Keratinocyte (primary cell): ENCODE measurements at regions not wholly inside any gene's neighbourhood (a gene's known extent, or its start where the extent isn't known, plus 50 kb on each side); places are given as distances from the start of the nearest gene placed in this dataset.

Experiments used
- DNase-seq: peaks from one replicate; pipeline ENCODE4 v3.0.0-alpha.2; 2011; ENCODE audit warnings: low read depth, missing footprints, low spot score
- FAIRE-seq: peaks from 2 replicates; lab custom pipeline; 2011; peaks lifted over from hg19 to GRCh38; lab: Jason Lieb, UNC
- H2AFZ ChIP-seq: 2 replicates; pipeline ENCODE4 v1.6.0; 2012; ENCODE audit warnings: low read length, control low read depth, inconsistent platforms; ENCODE audit not compliant: control insufficient read depth
- H3K27ac ChIP-seq: 2 replicates; pipeline ENCODE4 v1.5.1; 2011; ENCODE audit warnings: low read length; ENCODE audit not compliant: control insufficient read depth, insufficient read depth
- H3K27me3 ChIP-seq: 3 replicates; pipeline ENCODE4 v1.6.0; 2011; ENCODE audit warnings: low read length; ENCODE audit not compliant: control insufficient read depth, insufficient read depth; ENCODE audit errors: extremely low read depth
- H3K36me3 ChIP-seq, 2 experiments: 2 replicates in 1 of 2; 3 replicates in 1 of 2; pipeline ENCODE4 v1.5.1; 2011; ENCODE audit warnings: low read length in 2 of 2, mild to moderate bottlenecking in 1 of 2; ENCODE audit not compliant: control insufficient read depth in 2 of 2, insufficient read depth in 2 of 2; ENCODE audit errors: extremely low read depth in 1 of 2
- H3K4me1 ChIP-seq: 3 replicates; pipeline ENCODE4 v1.5.1; 2011; ENCODE audit warnings: low read length; ENCODE audit not compliant: control insufficient read depth, insufficient read depth; ENCODE audit errors: extremely low read depth
- H3K4me2 ChIP-seq: 3 replicates; pipeline ENCODE4 v1.6.0; 2011; ENCODE audit warnings: low read depth, low read length; ENCODE audit not compliant: control insufficient read depth, insufficient read depth; ENCODE audit errors: extremely low read depth
- H3K4me3 ChIP-seq, 3 experiments: fragments of 200-600 bp in 1 of 3; sonication (generic) in 1 of 3; 2 replicates in 2 of 3; 3 replicates in 1 of 3; pipeline ENCODE4 v1.5.1; 2011 to 2016; ENCODE audit warnings: low read length in 3 of 3, mild to moderate bottlenecking in 3 of 3, control low read depth in 2 of 3, inconsistent platforms in 1 of 3, low read depth in 1 of 3, mixed read lengths in 1 of 3, mixed run types in 1 of 3, moderate library complexity in 1 of 3; ENCODE audit not compliant: control insufficient read depth in 2 of 3, insufficient read depth in 2 of 3; ENCODE audit errors: extremely low read depth in 1 of 3
- H3K79me2 ChIP-seq: 2 replicates; pipeline ENCODE4 v1.6.0; 2012; ENCODE audit warnings: low read length; ENCODE audit not compliant: control insufficient read depth, insufficient read depth
- H3K9ac ChIP-seq: 3 replicates; pipeline ENCODE4 v1.6.0; 2011; ENCODE audit warnings: low read length; ENCODE audit not compliant: control insufficient read depth, insufficient read depth; ENCODE audit errors: extremely low read depth
- H3K9me1 ChIP-seq: 3 replicates; pipeline ENCODE4 v1.6.0; 2011; ENCODE audit warnings: low read length; ENCODE audit not compliant: control insufficient read depth, insufficient read depth; ENCODE audit errors: extremely low read depth
- H3K9me3 ChIP-seq: 2 replicates; pipeline ENCODE4 v1.5.1; 2012; ENCODE audit warnings: low read depth, low read length; ENCODE audit not compliant: control insufficient read depth
- H4K20me1 ChIP-seq: 3 replicates; pipeline ENCODE4 v1.6.0; 2011; ENCODE audit warnings: low read length; ENCODE audit not compliant: control insufficient read depth, insufficient read depth; ENCODE audit errors: extremely low read depth
- CTCF ChIP-seq, 3 experiments: IDR thresholded peaks in 1 of 3; conservative IDR thresholded peaks in 1 of 3; optimal IDR thresholded peaks in 1 of 3; 2 replicates in 2 of 3; 3 replicates in 1 of 3; pipeline versions ENCODE3 to v1.5.1; 2011; ENCODE audit warnings: low read length in 3 of 3, mild to moderate bottlenecking in 3 of 3, moderate library complexity in 2 of 3, control low read depth in 1 of 3, inconsistent platforms in 1 of 3; ENCODE audit not compliant: insufficient read depth in 2 of 3; ENCODE audit errors: extremely low read depth in 1 of 3
- EZH2 ChIP-seq: IDR thresholded peaks from one replicate; pipeline ENCODE4 v1.6.1; 2012; ENCODE audit warnings: inconsistent platforms, mild to moderate bottlenecking, low read length, moderate library complexity
- dilution Hi-C: fragments of 300-500 bp; cut with MboI; formaldehyde crosslinking; loops from one replicate; pipeline ENCODE4 v1.7.0; 2020; ENCODE audit warnings: low sequenced_read_pairs; ENCODE audit not compliant: extremely low pct_ligation_motif_present

- Histone ChIP-seq H2AFZ (no peak overlapping the region), H3K9me3 (no peaks in the 10 kb centered on the region), H3K4me1 (no peaks in the 10 kb centered on the region), H3K9ac (no peak overlapping the region), H3K79me2 (no peaks in the 10 kb centered on the region), H3K36me3 (no peaks in the 10 kb centered on the region), H3K4me2 (no peak overlapping the region), H3K27ac (no peak overlapping the region), H4K20me1 (no peaks in the 10 kb centered on the region), H3K27me3 (no peaks in the 10 kb centered on the region), H3K4me3 (no peak overlapping the region), H3K9me1 (no peaks in the 10 kb centered on the region)
- dilution Hi-C loops = no loop called here
- FAIRE-seq = no peak
- DNase-seq = no peak
- TF ChIP-seq EZH2 (no peak), CTCF (optimal IDR thresholded peaks at IDR 0.05 in 1 of 3, IDR thresholded peaks at IDR 0.05 in 1 of 3, conservative IDR thresholded peaks at IDR 0.05 in 1 of 3; ENCODE audit: extremely low read depth in 1 of 3, insufficient read depth in 2 of 3, low read length in 3 of 3) (no peak)
Measured at GRCh38 chr4:164467493-164467892, 286.4 kb upstream of the SMIM31 start.

- dilution Hi-C loops = no loop called here
- H3K4me2 ChIP-seq = no peak overlapping the region
- H2AFZ ChIP-seq = no peak overlapping the region
- FAIRE-seq (no peak), DNase-seq (no peak)
- H4K20me1 ChIP-seq = no peaks in the 10 kb centered on the region
- no peak overlapping the region for H3K4me3 ChIP-seq
- no peak overlapping the region for H3K9ac ChIP-seq
- H3K9me3 ChIP-seq = no peaks in the 10 kb centered on the region
- no peaks in the 10 kb centered on the region for H3K4me1 ChIP-seq
- no peaks in the 10 kb centered on the region for H3K9me1 ChIP-seq
- H3K36me3 ChIP-seq = no peaks in the 10 kb centered on the region
- H3K79me2 ChIP-seq = no peaks in the 10 kb centered on the region
- TF ChIP-seq CTCF (optimal IDR thresholded peaks at IDR 0.05 in 1 of 3, IDR thresholded peaks at IDR 0.05 in 1 of 3, conservative IDR thresholded peaks at IDR 0.05 in 1 of 3; ENCODE audit: extremely low read depth in 1 of 3, insufficient read depth in 2 of 3, low read length in 3 of 3) (no peak), EZH2 (no peak)
- H3K27me3 ChIP-seq = no peaks in the 10 kb centered on the region
- H3K27ac ChIP-seq = no peak overlapping the region
Measured at GRCh38 chr4:164481306-164482091, 272.4 kb upstream of the SMIM31 start.
